Adrenal gland (tissue), 9 donors: ENCODE measurements at regions not wholly inside any gene's neighbourhood (a gene's known extent, or its start where the extent isn't known, plus 50 kb on each side); places are given as distances from the start of the nearest gene placed in this dataset.

Experiments used
- DNase-seq, 7 donors: peaks; one replicate each; pipeline ENCODE4 v3.0.0-alpha.2; 2019 to 2020
- H3K27ac ChIP-seq, 5 donors: fragments of 200-600 bp; sonication (generic) in 4 of 5; 1 replicate in 3 of 5; 2 replicates in 2 of 5; pipeline versions ENCODE4 v1.5.1 to v1.8.0; 2016 to 2020; ENCODE audit warnings: mild to moderate bottlenecking in 1 of 5
- H3K27me3 ChIP-seq: fragments of 200-600 bp; 2 replicates; pipeline ENCODE4 v1.8.0; 2021
- H3K36me3 ChIP-seq, 2 donors: fragments of 200-600 bp; replicated peaks in 1 of 2; 1 replicate in 1 of 2; 2 replicates in 1 of 2; pipeline versions ENCODE4 v1.5.1 to v1.8.0; 2018 to 2022
- H3K4me1 ChIP-seq, 2 donors: fragments of 200-600 bp; replicated peaks in 1 of 2; 1 replicate in 1 of 2; 2 replicates in 1 of 2; pipeline versions ENCODE4 v1.5.1 to v1.8.0; 2018 to 2021
- H3K4me3 ChIP-seq, 4 donors: fragments of 200-600 bp; sonication (generic) in 3 of 4; one replicate each; pipeline ENCODE4 v1.5.1; 2016 to 2018
- H3K9me3 ChIP-seq, 3 donors: fragments of 200-600 bp; sonication (generic) in 1 of 3; replicated peaks in 1 of 3; 1 replicate in 2 of 3; 2 replicates in 1 of 3; pipeline versions ENCODE4 v1.5.1 to v1.8.0; 2016 to 2021
- POLR2A ChIP-seq, 2 donors: fragments of 450-650 bp; IDR thresholded peaks; one replicate each; pipeline ENCODE4 v1.6.1; 2017; ENCODE audit warnings: antibody characterized with exemption in 2 of 2, mild to moderate bottlenecking in 2 of 2, moderate library complexity in 1 of 2
- WGBS, 4 donors: extraction: QIAGEN DNeasy Blood & Tissue Kit in 2 of 4; methylation state at CpG; one replicate each; pipeline versions ENCODE4 v1.1.5 to v1.1.7; 2013 to 2017; 5-methylcytosine and 5-hydroxymethylcytosine counted together
- intact Hi-C, 2 donors: fragments of 100-400 bp; cut with DNase I; formaldehyde crosslinking; loops; one replicate each; pipeline versions ENCODE4 v1.14.1 to v1.15.0; 2022 to 2023
- microRNA-seq, 3 donors: library from miRNA; unstranded; fragments of <30 nt; microRNA quantifications; one replicate each; pipeline ENCODE4, GENCODE V29; 2017 to 2020
- small RNA-seq, 2 donors: library from RNA; depleted of rRNA; stranded (forward); fragments of <200 nt; gene quantifications; one replicate each; pipeline ENCODE3, GENCODE V24; 2016
- TF ChIP-seq, protein P1 (sequence below), 6 experiments: fragments of 450-650 bp in 4 of 6; fragments of 200-600 bp in 2 of 6; sonication (generic) in 1 of 6; IDR thresholded peaks; 1 replicate in 5 of 6; 2 replicates in 1 of 6; pipeline versions ENCODE4 v1.5.1 to v1.8.0; 2016 to 2021; ENCODE audit warnings: antibody characterized with exemption in 6 of 6, mild to moderate bottlenecking in 2 of 6, moderate library complexity in 1 of 6
- donor health status: healthy with polysubstance abuse.
- donor health status: Bipolar disorder and iron deficiency.
- donor health status: DM: yes; HTN: yes; CAD: no.
- donor health status: DM: no; HTN: no; CAD: no.
- donor health status: DM: no; HTN: no; CAD: no.

DNA sequence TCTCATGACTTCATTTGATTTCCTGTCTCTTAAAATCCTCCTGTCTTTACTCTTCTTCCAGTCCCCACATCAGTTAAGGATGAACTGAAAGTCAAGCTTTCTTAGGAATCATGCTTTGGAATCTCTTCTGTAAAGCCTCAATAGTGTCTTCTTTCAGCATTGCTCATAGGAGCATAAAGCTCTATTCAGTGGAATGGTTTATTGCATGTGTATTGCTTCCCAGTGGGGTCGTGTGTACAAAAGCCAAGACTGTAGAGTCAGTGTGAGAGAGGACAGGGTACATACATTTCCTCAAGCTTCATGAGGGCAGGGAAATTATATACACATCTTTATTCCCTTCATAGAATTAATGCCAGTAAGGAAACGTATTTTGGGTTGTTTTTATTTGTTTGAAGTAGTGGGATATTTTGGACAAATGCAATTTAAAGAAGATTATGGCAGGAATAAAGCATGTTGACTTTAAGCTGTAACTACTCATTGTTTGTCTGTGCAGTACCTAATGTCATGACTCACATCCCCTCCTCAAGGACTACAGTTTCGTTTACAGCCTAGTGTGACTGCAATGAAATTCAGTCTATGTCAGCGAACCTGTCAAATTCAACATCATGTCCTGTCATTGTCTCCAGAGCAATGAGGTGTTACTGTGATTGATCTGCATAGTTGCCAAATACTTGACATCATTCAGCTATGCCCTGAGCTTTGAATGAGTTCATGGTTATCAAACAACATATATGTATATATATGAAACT is 2164.2 kb downstream of the NCAM2 start:
- H3K9me3 ChIP-seq, result no peaks in the 10 kb centered on the region
- intact Hi-C loops, result no loop called here
- DNase-seq, result no peak
- no peaks in the 10 kb centered on the region for H3K36me3 ChIP-seq
- H3K27ac ChIP-seq, result no peak overlapping the region
- TF ChIP-seq POLR2A (IDR thresholded peaks at IDR 0.05), result no peak
- TF ChIP-seq, protein P1, sequence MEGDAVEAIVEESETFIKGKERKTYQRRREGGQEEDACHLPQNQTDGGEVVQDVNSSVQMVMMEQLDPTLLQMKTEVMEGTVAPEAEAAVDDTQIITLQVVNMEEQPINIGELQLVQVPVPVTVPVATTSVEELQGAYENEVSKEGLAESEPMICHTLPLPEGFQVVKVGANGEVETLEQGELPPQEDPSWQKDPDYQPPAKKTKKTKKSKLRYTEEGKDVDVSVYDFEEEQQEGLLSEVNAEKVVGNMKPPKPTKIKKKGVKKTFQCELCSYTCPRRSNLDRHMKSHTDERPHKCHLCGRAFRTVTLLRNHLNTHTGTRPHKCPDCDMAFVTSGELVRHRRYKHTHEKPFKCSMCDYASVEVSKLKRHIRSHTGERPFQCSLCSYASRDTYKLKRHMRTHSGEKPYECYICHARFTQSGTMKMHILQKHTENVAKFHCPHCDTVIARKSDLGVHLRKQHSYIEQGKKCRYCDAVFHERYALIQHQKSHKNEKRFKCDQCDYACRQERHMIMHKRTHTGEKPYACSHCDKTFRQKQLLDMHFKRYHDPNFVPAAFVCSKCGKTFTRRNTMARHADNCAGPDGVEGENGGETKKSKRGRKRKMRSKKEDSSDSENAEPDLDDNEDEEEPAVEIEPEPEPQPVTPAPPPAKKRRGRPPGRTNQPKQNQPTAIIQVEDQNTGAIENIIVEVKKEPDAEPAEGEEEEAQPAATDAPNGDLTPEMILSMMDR (IDR thresholded peaks at IDR 0.05), result no peak
- WGBS, 4 donors, result 28 to 41% (median 31%) methylated on average over 4 of the region's 4 CpGs
- no peaks in the 10 kb centered on the region for H3K27me3 ChIP-seq
- no peaks in the 10 kb centered on the region for H3K4me1 ChIP-seq
- no peak overlapping the region for H3K4me3 ChIP-seq

Small RNA genes lying in the stretch of these regions (microRNA-seq; reads per million reads assigned to microRNA genes)
- 0 reads per million in 3 donors for gene MIR6130

Small RNA genes lying in the stretch of these regions (small RNA-seq; reads per million reads assigned to genes)
- gene MIR6130 (0 reads per million in 2 donors), gene RNU4-45P (0 to 0.12 reads per million in 2 donors)
